ENCODE measurements at regions not wholly inside any gene's neighbourhood (a gene's known extent, or its start where the extent isn't known, plus 50 kb on each side); places are given as distances from the start of the nearest gene placed in this dataset.

DNA sequence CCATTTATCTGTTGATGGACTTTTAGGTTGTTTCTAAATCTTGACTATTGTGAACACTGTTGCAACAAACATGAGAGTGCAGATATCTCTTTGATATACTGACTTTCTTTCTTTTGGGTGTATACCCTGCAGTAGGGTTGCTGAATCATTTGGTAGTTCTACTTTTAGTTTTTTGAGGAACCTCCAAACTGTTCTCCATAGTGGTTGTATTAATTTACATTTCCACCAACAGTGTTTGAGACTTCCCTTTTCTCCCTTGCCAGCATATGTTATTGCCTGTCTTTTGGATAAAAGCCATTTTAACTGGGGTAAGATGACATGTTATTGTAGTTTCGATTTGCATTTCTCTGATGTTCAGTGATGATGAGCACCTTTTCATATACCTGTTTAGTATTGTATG, 330.0 kb downstream of the DDX10 start:
- DNase-seq = no peak

DNA sequence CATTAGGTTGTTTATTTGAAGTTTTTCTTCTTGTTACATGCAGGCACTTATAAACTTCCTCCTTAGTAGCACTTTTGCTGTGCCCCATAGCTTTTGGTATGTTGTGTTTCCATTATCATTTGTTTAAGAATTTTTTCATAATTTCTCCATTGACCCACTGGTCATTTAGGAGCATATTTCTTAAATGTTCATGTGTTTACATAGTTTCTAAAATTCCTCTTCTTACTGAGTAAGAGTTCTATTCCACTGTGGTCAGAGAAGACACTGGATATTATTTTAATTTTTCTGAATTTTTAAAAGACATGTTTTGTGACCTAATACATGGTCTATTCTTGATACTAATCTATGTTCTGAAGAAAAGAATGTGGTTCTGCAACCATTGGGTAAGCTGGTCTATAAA, 333.0 kb downstream of the DDX10 start:
- DNase-seq = no peak

DNA sequence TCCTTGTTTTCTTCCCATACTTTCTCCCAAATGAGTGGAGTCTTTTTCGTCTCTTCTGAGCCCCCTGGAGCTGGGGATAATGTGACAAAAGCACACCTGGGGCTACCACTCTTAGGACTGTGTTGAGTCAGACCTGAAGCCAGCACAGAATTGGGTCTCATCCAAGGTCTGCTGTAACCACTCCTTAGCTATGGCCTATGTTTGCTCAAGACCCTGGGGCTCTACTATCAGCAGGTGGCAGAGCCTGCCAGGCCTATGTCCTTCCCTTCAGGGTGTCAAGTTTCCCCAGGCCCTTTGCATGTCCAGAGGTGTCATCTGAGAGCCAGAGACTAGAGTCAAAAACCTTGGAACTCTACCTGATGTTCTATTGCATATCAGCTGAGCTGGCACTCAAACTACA, 335.7 kb downstream of the DDX10 start:
- no peak for DNase-seq

DNA sequence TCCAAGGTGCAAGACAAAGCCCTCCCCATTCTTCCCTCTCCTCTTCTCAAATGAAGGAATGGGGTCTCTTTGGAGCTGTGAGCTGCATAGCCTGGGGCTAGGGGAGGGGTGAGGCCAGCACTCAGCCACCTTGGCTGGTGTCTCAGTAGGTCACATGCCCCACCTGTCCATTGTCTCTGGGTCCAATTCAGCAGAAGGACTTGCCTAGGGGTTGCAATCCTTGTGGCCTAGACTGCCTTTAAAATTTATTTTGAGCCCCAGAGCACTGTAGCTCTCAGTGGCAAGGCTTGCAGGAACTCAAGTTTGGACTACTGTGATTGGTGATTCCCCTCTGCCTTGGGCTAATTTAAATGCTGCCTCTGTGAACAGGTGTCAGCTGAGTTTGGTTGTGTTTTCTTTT, 336.7 kb downstream of the DDX10 start:
- DNase-seq = no peak

DNA sequence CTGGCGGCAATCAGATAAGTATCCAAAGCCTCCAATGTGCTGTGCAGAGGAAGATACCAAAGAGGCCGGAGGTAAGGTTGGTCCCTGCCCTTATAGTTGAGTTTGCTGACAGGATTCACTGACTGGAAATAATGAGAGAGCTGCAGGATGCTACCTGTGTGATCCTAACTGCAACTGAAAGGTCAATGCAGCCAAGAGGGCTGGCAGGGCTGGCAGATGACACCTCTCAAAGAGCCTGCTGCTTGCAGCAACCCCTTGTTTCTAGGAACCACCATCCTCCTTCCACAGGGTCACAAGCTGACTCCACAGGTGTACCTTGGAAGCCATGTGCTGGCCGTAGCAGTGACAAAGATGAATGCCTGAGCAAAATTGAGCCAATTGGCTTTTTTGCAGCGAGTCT, 348.1 kb downstream of the DDX10 start:
- DNase-seq = no peak

DNA sequence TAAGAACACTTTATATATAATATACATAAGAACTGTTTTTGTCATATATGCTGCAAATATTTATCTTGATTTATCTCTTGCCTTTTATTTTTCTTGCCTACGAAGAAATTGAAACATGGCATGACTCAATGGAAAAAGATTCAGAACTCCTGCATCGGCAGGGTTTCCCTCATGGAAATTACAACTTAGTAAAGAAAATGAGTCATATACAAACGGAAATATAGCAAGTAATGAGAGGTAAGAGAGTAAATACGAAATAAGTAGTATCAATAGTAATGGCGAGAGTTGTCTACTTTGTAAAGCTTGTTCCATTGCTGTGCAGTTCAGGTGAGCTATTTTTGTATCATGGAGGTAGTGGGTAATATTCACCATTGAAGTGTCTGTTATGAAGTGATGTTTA, 350.4 kb downstream of the DDX10 start:
- no peak for DNase-seq

DNA sequence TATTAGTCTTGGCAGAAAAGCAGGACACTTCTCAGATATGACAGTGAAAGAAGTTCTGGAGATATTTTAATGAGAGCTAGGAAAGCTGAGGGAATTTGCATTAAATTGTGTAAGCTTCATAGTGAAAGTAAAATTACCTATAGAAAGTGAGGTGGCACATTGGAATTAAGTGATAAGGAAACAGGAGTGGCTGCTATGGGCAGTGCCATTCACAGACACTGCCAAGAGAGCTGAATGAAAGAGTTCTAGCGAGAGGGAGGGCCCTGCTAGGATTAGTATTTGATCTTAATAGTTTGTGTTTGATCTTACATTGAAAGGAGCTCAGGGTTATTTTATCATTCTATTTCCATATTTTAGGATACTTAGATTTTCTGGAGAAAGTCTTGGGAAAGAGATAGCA, 351.9 kb downstream of the DDX10 start:
- DNase-seq = no peak

DNA sequence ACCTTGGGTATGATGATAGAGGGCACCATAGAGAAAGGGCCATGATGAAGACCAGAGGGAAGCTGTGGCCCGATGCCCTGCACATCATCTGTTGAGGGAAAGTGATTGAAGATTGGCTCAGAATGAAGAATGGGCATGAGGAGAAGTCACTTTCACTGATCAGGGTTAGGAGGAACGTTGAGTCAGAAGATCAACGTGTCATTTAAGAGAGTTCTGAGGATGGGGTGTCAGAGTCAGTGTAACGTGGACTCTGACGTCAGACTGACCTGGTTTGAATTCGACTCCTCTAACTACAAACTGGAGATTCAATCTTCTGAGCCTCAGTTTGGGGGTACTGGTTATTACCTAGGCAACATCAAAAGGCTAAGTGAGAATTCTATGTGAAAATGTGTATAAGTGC, 352.6 kb downstream of the DDX10 start:
- no peak for DNase-seq

DNA sequence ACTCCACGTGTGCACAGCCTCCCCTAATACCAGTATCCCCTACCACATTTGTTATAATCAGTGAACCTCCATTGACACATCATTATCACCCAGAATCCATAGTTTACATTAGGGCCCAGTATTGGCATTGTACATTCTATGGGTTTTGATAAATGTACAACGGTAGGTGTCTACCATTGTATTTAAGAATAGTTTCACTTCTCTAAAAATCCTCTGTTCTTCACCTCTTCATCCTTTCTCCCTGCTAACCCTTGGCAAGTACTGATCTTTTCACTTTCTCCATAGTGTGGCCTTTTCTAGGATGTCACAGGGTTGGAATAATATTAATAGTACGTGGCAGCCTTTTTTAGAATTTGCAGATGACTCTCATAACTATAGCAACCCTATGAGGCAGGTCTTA, 353.8 kb downstream of the DDX10 start:
- no peak for DNase-seq

DNA sequence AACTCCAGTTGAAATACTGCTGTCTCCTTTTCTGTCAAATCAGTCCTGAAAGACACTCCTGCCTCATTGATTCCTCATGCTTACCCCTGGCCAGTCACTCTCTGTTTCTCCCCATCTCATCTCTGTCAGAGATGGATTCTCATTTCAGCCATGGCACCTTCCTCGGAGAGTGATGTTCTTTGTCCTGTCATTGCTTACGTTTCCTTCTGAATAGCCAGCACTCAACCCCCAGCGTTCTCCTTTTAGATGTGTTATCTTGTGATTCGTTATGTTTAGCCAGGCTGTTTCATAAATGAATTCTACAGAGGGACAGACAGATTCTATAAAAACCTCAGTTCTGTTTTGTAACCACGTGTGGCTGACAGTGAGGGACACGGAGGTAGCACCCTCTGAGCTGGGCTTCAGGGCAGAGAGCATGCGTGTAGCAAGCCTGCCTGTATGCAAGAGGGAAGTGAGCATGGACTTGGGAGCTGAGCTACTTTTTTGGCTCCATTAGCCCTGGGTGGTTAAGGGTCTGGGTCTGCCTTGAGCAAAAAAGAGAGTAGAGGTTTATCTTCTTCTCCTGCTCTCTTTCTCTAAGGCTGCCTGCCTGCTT, 354.6 kb downstream of the DDX10 start:
- DNase-seq = no peak

DNA sequence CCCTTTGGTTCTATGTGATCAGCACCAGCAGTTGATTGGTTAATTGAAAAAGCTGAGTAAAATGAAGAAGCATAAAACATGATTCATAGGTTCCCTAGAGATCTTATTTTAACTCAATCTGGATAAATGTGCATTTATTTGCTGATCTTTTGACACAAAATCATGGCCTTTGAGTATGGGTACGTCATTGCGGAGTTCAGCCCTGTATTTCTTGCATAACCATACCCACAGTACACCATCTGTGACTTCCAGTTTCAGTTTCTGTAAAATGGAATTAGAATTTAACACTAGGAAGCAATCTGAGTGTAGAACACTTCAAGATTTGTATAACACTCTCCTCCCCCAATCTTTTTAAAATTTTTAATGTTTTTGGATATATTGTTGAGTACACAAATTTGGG, 358.2 kb downstream of the DDX10 start:
- DNase-seq = no peak

DNA sequence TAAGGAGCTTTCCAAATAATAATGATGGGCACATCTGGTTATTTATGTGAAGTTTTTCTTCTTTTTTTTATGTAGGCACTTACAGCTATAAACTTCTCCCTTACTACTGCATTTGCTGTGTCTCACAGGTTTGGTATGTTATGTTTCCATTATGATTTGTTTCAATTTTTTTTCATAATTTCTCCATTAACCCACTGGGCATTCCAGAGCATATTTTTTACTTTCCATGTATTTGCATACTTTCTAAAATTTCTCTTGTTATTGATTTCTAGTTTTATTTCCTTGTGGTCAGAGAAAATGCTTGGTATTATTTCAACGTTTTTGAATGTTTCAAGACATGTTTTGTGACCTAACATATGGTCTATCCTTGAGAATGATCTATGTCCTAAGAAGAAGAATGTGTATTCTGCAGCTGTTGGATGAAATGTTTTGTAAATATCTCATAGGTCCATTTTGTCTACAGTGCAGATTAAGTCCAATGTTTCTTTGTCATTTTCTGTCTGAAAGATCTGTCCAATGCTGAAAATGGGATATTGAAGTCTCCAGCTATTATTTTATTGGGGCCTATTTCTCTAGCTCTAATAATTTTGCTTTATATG, 362.1 kb downstream of the DDX10 start:
- DNase-seq = no peak

DNA sequence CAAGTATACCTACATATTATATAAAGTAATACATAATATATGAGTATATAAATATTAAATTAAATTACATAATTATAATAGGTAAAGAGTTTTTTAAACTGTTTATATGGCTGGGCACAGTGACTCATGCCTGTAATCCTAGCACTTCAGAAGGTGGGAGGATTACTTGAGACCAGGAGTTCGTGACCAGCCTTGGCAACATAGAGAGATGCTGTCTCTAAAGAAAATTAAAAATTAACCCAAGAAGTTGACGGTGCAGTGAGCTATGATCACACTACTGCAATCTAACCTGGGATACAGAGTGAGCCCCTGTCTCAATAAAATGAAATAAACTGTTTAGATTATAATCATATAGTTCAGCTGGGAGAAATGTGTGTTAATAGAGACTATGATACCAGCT, 363.0 kb downstream of the DDX10 start:
- DNase-seq = no peak

DNA sequence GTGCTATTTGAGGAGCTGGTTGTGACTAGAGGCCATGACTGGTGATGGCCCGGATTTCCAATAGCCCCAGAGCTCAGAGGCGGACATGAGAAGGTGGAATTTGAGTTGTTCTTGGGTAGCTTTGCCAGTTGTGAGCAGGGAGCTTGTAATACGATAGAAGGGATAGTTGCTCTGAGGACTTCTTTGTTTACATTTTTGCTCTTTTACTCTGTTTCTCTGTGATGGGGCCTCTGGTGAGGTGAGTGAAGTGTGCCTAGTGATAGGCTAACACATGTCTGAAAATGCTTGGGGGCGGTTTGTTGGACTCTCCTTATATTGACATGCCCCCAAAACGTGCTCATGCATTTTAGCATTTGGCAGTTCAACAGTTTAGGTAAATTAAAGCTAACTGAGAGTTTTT, 365.1 kb downstream of the DDX10 start:
- DNase-seq = no peak

DNA sequence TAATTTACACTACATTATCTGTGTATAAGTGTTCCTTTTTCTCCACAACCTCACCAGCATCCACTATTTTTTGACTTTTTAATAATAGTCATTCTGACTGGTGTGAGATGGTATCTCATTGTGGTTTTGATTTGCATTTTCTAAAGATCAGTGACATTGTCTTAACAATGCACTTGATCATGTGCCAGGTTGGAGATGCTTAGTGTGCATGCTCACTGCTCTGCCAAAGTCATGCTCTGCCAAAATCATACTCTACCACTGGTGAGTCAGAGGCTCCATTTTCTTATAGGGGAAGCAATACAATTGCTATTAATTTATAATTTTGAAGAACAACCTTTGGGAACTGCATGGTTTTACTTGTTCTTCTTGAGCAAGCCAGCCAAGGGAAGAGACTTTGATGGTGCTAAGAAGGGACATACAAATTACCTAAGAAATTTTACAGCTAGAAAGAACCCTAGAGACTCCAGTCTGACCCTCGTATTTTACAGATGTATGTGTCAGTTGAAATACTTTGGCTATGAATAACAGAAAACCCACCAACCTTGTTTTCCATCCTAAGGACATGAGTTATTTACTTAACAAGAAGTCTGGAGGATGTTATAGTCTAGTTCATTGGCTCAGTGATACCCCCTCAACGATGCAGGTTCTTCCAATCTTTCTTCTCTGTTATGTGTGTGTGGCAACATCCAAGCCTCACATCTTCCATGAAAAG, 368.9 kb downstream of the DDX10 start:
- no peak for DNase-seq

DNA sequence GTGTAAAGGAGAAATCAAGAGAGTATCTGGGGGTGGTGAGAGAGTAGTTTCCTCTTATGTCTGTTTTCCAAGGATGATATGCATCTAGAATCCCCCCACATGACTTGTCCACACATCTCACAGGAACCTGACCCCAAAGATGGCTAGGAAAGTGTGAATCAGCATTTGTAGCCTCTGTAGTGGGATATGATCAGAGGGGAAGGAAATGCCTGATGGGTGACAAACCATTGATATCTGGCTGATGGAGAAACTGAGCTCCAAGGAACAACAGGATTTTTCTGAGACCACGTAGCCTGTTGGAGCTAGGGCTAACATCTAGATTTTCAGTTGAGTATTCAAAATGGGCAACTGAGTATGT, 369.4 kb downstream of the DDX10 start:
- DNase-seq = no peak

DNA sequence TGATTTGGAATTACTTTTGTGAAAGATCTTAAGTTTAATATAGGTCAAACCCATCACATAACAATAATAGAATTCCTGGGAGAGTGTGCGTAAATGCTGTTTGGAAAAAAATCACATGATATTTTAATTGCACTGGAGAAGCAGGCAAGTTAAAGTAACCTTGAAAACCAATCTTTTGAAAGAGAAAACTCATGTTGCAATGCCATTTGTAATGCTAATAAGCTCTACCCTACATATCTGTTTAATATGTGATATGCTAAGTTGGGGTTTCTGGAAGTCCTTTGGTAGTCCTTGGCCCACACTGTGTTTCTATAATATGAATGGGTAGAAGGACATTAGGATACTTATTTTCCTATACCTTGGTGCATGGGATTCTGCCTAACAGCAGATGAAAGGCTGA, 370.4 kb downstream of the DDX10 start:
- DNase-seq = no peak

DNA sequence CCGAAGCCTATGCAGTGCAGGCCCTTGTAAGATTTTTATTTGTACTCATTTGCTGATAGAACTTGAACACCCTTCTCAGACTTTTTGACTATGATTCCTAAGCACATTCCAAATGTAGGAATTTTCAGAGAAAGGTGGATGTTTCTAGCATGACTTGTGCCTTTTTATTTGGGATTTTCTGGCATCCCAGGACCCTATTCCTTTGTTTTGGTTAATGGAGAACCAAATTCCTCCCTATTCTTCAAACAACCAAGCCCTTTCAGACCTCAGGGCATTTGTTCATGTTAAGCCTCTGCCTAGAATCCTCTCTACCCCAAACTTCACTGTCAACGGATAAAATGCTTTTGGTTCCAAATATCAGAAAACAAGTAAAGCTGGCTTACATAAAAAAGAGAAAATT, 371.1 kb downstream of the DDX10 start:
- DNase-seq = no peak

DNA sequence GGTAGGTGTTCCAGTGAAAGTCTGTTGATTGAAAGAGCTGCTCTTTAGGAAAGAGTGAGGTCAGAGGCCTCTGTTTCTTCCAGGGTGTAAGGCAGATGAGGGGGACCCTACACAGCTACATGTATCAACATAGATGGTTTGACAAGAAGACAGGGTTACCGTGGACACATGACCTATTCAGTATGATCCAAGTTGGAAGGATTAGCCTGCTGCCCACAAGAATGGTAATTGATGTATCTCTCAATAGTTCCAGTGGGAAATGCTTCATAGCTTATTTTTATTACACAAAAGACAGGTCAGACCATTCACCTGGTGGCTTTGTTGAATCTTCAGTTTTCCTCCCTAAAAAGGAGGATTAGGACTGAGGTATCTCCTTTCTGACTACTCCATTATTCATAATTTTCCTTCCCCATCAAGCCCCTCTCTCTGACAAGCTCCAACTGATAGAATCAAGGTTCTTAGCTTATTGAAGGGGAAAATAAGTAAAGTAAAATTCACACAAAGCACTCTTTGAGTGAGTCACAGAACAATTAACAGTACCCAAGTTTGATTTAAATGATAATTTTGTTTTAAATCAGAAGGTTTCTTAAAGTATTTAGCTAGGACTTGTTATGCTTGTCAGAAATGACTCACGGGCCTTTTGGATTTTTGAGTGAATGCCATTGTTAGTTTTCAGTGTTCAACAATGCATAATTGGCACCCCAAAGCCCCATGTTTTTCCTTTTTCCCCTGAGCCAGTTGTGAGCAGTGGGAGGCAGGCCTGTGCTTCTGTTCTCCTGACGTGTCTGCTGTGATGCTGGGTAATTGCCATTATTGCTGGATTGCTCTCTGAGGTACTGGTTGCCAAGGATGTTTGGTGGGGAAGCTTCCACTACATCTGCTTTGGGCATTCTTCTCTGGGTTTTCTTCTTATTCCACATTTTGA, 373.2 kb downstream of the DDX10 start:
- DNase-seq = no peak

DNA sequence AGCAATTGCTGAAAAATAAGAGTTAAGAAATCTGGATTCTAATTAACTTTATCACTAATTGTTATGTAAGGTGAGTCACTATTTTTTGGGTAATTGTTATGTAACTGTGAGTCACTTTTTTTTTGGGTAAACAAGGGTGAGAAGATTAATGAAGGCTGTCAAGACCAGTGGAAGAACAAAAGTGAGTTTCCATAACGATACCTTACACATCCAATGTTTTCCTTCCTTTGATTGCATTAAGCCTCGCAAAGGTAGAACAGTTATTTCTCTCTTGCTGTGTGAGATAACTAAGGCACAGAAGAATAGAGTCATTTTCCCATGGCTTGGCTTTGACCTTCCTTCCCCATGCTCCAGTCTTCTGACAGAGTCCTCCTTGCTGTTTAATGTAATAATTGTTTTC, 374.7 kb downstream of the DDX10 start:
- DNase-seq = no peak

DNA sequence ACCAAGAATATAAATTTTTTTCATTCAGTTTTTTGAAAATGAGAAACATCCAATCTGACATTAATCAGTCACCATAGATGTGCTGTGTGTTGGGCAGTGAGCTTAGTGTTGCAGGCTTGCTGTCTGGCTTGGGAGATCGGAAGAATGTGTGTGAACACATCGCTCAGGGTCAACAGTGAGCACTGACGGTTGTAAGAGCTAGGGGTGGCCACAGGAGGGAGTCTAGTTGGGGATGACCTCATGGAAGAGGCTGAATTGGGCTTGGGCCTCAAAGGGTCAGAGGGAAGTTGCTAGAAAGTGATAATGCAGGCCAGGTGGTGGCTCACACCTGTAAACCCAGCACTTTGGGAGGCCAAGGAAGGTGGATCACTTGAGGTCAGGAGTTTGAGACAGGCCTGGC, 375.4 kb downstream of the DDX10 start:
- DNase-seq = no peak

DNA sequence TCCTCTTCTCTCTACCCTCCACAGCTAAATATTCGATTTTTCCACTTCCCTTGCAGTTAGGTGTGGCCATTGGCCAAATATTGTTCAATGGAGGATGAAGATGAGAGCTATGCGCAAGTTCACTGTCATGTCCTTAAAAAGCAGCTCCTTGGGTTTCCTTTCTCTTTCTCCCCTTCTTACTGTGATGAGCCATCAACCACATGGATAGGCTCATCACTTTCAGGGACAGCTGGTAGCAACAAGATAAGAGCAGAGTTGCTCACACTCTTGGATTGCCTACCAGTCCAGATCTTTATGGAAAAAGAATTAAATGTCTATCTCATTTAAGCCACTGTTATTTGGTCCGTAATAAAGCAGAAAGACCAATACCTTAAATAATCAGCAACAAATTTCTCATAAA, 377.0 kb downstream of the DDX10 start:
- no peak for DNase-seq

DNA sequence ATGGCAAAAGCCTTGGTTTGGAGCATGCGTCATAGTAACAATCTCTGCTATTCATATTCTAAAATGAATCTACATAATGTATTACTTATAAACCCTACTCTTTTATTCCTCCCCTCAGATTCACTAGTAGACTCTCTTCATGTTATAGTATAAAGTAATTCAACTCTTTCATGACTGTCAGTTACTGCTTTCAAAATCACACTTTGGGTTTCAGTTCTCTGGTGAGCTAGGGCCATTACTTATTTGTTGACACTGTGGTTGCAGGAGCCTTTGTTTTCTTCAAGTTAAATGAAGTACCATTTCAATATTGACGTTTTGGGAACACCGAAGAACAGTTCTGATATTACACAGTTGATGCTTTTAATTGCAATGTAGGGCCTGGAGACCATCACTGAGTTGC, 378.4 kb downstream of the DDX10 start:
- no peak for DNase-seq
